T-cell (primary cell): ENCODE measurements at regions not wholly inside any gene's neighbourhood (a gene's known extent, or its start where the extent isn't known, plus 50 kb on each side); places are given as distances from the start of the nearest gene placed in this dataset.

Experiments
- ATAC-seq, 4 experiments: fragments of 200-7000 bp in 3 of 4; fragments of 150-1000 bp in 1 of 4; cut with Tn5 transposase; replicated peaks in 1 of 4; 1 replicate in 3 of 4; 2 replicates in 1 of 4; pipeline ENCODE4 v1.10.0; 2021; ENCODE audit warnings: moderate library complexity in 3 of 4, mild to moderate bottlenecking in 2 of 4, moderate number of reproducible peaks in 1 of 4
- CTCF ChIA-PET, 2 donors: fragments of 300-600 bp; sonication (Branson Sonifier 250); formaldehyde crosslinking; loops; one replicate each; lab custom pipeline; 2022; ENCODE audit warnings: antibody characterized with exemption in 2 of 2; lab: Charles Lee
- POLR2A ChIA-PET, 2 donors: fragments of 300-600 bp; sonication (Branson Sonifier 250); formaldehyde crosslinking; loops; one replicate each; lab custom pipeline; 2022; ENCODE audit warnings: antibody characterized with exemption in 2 of 2; lab: Charles Lee
- DNase-seq, 35 experiments: peaks; one replicate each; pipeline versions ENCODE4 v3.0.0 to v3.0.0-alpha.2; 2013 to 2023
- H3K27ac ChIP-seq: one replicate; pipeline ENCODE4 v1.5.1; 2013; ENCODE audit warnings: low read length
- H3K27me3 ChIP-seq, 2 experiments: replicated peaks in 1 of 2; 1 replicate in 1 of 2; 2 replicates in 1 of 2; pipeline versions ENCODE4 v1.6.1 to v1.7.0; 2013; ENCODE audit warnings: low read length in 1 of 2, mixed read lengths in 1 of 2; ENCODE audit not compliant: control insufficient read depth in 2 of 2, insufficient read depth in 2 of 2; ENCODE audit errors: extremely low read depth in 1 of 2
- H3K36me3 ChIP-seq, 2 donors: 1 replicate in 1 of 2; 2 replicates in 1 of 2; pipeline versions ENCODE4 v1.6.1 to v1.7.0; 2013; ENCODE audit warnings: low read length in 1 of 2; ENCODE audit not compliant: control insufficient read depth in 2 of 2, insufficient read depth in 1 of 2; ENCODE audit errors: extremely low read depth in 1 of 2
- H3K4me1 ChIP-seq, 2 experiments: 1 replicate in 1 of 2; 2 replicates in 1 of 2; pipeline versions ENCODE4 v1.6.1 to v1.7.0; 2013; ENCODE audit warnings: low read length in 2 of 2, mixed read lengths in 1 of 2; ENCODE audit not compliant: insufficient read depth in 2 of 2, control insufficient read depth in 1 of 2; ENCODE audit errors: extremely low read depth in 1 of 2
- H3K4me3 ChIP-seq, 2 donors: 1 replicate in 1 of 2; 2 replicates in 1 of 2; pipeline versions ENCODE4 v1.5.1 to v1.7.0; 2013; ENCODE audit warnings: mild to moderate bottlenecking in 2 of 2, low read length in 1 of 2, moderate library complexity in 1 of 2; ENCODE audit not compliant: control insufficient read depth in 1 of 2; ENCODE audit errors: extremely low read depth in 1 of 2
- H3K9me3 ChIP-seq: 2 replicates; pipeline ENCODE4 v1.7.0; 2013
- H3K27ac Mint-ChIP-seq, 2 donors: one replicate each; pipeline ENCODE4 v1.8.0; 2020 to 2021; ENCODE audit warnings: mild to moderate bottlenecking in 2 of 2, mixed read lengths in 2 of 2
- H3K27me3 Mint-ChIP-seq, 2 donors: one replicate each; pipeline ENCODE4 v1.8.0; 2021 to 2022; ENCODE audit warnings: mixed read lengths in 2 of 2
- H3K36me3 Mint-ChIP-seq: one replicate; pipeline ENCODE4 v1.8.0; 2021; ENCODE audit warnings: mixed read lengths
- H3K4me1 Mint-ChIP-seq, 3 donors: one replicate each; pipeline ENCODE4 v1.8.0; 2020 to 2022; ENCODE audit warnings: mixed read lengths in 3 of 3, mild to moderate bottlenecking in 1 of 3
- H3K4me3 Mint-ChIP-seq, 3 donors: one replicate each; pipeline ENCODE4 v1.8.0; 2020 to 2022; ENCODE audit warnings: mild to moderate bottlenecking in 3 of 3, mixed read lengths in 3 of 3, moderate library complexity in 3 of 3
- H3K9me3 Mint-ChIP-seq, 3 donors: one replicate each; pipeline ENCODE4 v1.8.0; 2020 to 2022; ENCODE audit warnings: mixed read lengths in 3 of 3
- whole genome bisulfite sequencing: methylation state at CpG from one replicate; pipeline ENCODE4 v1.1.5; 2013; ENCODE audit warnings: missing lambda C conversion rate; ENCODE audit not compliant: insufficient coverage; 5-methylcytosine and 5-hydroxymethylcytosine counted together

- Mint-ChIP-seq H3K27ac (no peak overlapping the region), H3K4me3 (no peak overlapping the region), H3K27me3 (peaks cover 0 to 7% of the 10 kb centered on the region in 2 donors), H3K4me1 (no peaks in the 10 kb centered on the region), H3K36me3 (no peaks in the 10 kb centered on the region), H3K9me3 (peaks cover 0 to 11% (median 0%) of the 10 kb centered on the region in 3 donors)
- Histone ChIP-seq H3K27me3 (no peaks in the 10 kb centered on the region), H3K9me3 (no peaks in the 10 kb centered on the region), H3K36me3 (no peaks in the 10 kb centered on the region), H3K27ac (no peak overlapping the region), H3K4me3 (no peak overlapping the region), H3K4me1 (no peaks in the 10 kb centered on the region)
- CTCF ChIA-PET, result no interaction called here
- POLR2A ChIA-PET, result no interaction called here
- WGBS, result 84% methylated on average over 2 of the region's 2 CpGs
- ATAC-seq (no peak), DNase-seq (no peak)
Measured at GRCh38 chr12:105799103-105799502, 339.7 kb downstream of the NUAK1 start.

- H3K4me3 Mint-ChIP-seq, result no peak overlapping the region
- 83% methylated on average over 1 of the region's 2 CpGs for WGBS
- ChIA-PET CTCF (no interaction called here), POLR2A (no interaction called here)
- no peak for DNase-seq
- Histone ChIP-seq H3K4me3 (no peak overlapping the region), H3K9me3 (no peaks in the 10 kb centered on the region), H3K4me1 (no peaks in the 10 kb centered on the region), H3K27me3 (peaks cover 0 to 2% of the 10 kb centered on the region in 2 experiments), H3K27ac (no peak overlapping the region), H3K36me3 (no peaks in the 10 kb centered on the region)
- ATAC-seq, result no peak
- H3K36me3 Mint-ChIP-seq, result no peaks in the 10 kb centered on the region
- H3K27me3 Mint-ChIP-seq, result peaks cover 0 to 7% of the 10 kb centered on the region in 2 donors
- no peak overlapping the region for H3K27ac Mint-ChIP-seq
- H3K4me1 Mint-ChIP-seq, result no peaks in the 10 kb centered on the region
- peaks cover 0 to 11% (median 0%) of the 10 kb centered on the region in 3 donors for H3K9me3 Mint-ChIP-seq
Measured at GRCh38 chr12:105801351-105801750, 337.4 kb downstream of the NUAK1 start.

- no peaks in the 10 kb centered on the region for H3K36me3 ChIP-seq
- 80% methylated on average over 1 of the region's 4 CpGs for WGBS
- H3K27me3 ChIP-seq, result peaks cover 0 to 2% of the 10 kb centered on the region in 2 experiments
- H3K27ac ChIP-seq, result no peak overlapping the region
- Mint-ChIP-seq H3K27me3 (peaks cover 0 to 7% of the 10 kb centered on the region in 2 donors), H3K4me3 (no peak overlapping the region), H3K27ac (no peak overlapping the region), H3K4me1 (no peaks in the 10 kb centered on the region), H3K36me3 (no peaks in the 10 kb centered on the region), H3K9me3 (peaks cover 0 to 11% (median 0%) of the 10 kb centered on the region in 3 donors)
- POLR2A ChIA-PET, result interaction anchor here in 1 of 2 donors (0.7 kb wide), 1 partner anchor 262 kb away, joined by 3 read pairs; no protein-coding TSS in a partner anchor
- no peak overlapping the region for H3K4me3 ChIP-seq
- ATAC-seq (no peak), DNase-seq (no peak)
- H3K9me3 ChIP-seq, result no peaks in the 10 kb centered on the region
- H3K4me1 ChIP-seq, result no peaks in the 10 kb centered on the region
- CTCF ChIA-PET, result no interaction called here
Measured at GRCh38 chr12:105803292-105803691, 335.5 kb downstream of the NUAK1 start.

GRCh38 chr12:105804591-105805265 lies 334.0 kb downstream of the NUAK1 start:
- Histone ChIP-seq H3K4me3 (no peak overlapping the region), H3K27me3 (peaks cover 0 to 2% of the 10 kb centered on the region in 2 experiments), H3K9me3 (no peaks in the 10 kb centered on the region), H3K27ac (no peak overlapping the region), H3K4me1 (no peaks in the 10 kb centered on the region), H3K36me3 (no peaks in the 10 kb centered on the region)
- no peak for DNase-seq
- Mint-ChIP-seq H3K27me3 (peaks cover 0 to 3% of the 10 kb centered on the region in 2 donors), H3K27ac (no peak overlapping the region), H3K9me3 (peaks cover 0 to 7% (median 0%) of the 10 kb centered on the region in 3 donors), H3K36me3 (no peaks in the 10 kb centered on the region), H3K4me3 (no peak overlapping the region), H3K4me1 (no peaks in the 10 kb centered on the region)
- no peak for ATAC-seq
- ChIA-PET POLR2A (no interaction called here), CTCF (no interaction called here)
- 89% methylated on average over 2 of the region's 5 CpGs for WGBS

DNA sequence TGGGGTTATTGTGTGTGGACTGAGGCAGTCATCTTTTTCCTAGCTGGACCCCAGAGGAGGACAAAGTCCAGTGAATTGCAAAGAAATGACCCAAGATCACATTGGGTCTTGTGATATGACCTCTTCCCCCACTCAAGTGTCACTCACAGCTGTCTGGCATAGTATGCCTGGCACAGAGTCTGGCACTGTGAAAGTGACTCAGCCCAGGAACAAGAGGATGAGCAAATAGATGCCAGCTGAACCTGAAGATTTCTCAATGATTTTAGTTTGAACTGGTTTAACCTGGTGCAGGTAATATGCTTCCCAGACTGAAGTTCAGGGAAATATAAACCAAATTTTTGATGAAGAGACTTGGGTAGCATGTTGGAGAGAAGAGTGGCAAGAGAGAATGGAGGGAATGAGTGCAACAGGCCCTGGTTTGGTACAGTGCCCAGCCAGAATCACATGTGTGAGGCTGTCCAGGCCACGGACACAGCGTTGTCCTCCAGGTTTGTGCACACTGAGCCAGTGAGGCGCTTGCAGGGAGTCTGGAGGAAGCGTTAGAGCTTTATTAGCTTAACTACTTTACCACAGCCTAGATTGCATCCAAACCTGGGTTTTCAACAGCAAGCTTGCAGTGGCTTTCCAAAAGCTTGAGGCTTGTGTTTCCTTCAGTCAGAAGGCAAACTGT lies 332.9 kb downstream of the NUAK1 start:
- Mint-ChIP-seq H3K27me3 (peaks cover 0 to 3% of the 10 kb centered on the region in 2 donors), H3K27ac (no peak overlapping the region), H3K4me3 (no peak overlapping the region), H3K9me3 (peaks cover 0 to under 1% (median 0%) of the 10 kb centered on the region in 3 donors), H3K36me3 (no peaks in the 10 kb centered on the region), H3K4me1 (no peaks in the 10 kb centered on the region)
- ATAC-seq (no peak), DNase-seq (no peak)
- Histone ChIP-seq H3K4me3 (no peak overlapping the region), H3K4me1 (no peaks in the 10 kb centered on the region), H3K36me3 (no peaks in the 10 kb centered on the region), H3K27me3 (peaks cover 0 to 2% of the 10 kb centered on the region in 2 experiments), H3K27ac (no peak overlapping the region), H3K9me3 (no peaks in the 10 kb centered on the region)
- ChIA-PET CTCF (no interaction called here), POLR2A (no interaction called here)
- WGBS, result 100% methylated on average over 4 of the region's 4 CpGs

DNA sequence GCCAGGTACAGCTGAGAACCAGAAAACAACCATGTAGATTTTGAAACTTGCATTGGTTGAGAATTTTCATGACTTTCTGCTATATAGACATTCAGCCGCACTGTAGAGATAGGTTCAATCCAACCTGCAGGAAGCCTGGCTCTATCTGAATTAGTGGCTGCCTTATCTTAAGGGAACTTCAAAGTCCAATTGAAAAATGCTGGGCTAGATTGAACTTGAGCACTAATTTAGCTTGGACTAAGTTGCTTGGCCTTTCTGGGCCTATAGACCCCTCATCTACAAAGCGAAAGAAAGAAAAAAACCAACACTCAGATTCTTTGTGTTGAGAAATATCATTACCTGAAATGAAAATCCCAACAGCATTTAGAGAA lies 332.4 kb downstream of the NUAK1 start:
- POLR2A ChIA-PET, result no interaction called here
- ATAC-seq (no peak), DNase-seq (no peak)
- Histone ChIP-seq H3K4me1 (no peaks in the 10 kb centered on the region), H3K27me3 (peaks cover 0 to 2% of the 10 kb centered on the region in 2 experiments), H3K9me3 (no peaks in the 10 kb centered on the region), H3K36me3 (no peaks in the 10 kb centered on the region), H3K27ac (no peak overlapping the region), H3K4me3 (no peak overlapping the region)
- CTCF ChIA-PET, result no interaction called here
- H3K36me3 Mint-ChIP-seq, result no peaks in the 10 kb centered on the region
- WGBS, result 100% methylated on average over 1 of the region's 2 CpGs
- peaks cover 0 to 3% of the 10 kb centered on the region in 2 donors for H3K27me3 Mint-ChIP-seq
- no peak overlapping the region for H3K4me3 Mint-ChIP-seq
- H3K27ac Mint-ChIP-seq, result no peak overlapping the region
- no peaks in the 10 kb centered on the region for H3K4me1 Mint-ChIP-seq
- H3K9me3 Mint-ChIP-seq, result peaks cover 0 to 4% (median 0%) of the 10 kb centered on the region in 3 donors
